ENCODE measurements at regions not wholly inside any gene's neighbourhood (a gene's known extent, or its start where the extent isn't known, plus 50 kb on each side); places are given as distances from the start of the nearest gene placed in this dataset.
"Not testable (repeated sequence)": the region's sequence is repeated elsewhere in the genome, so short reads cannot be mapped to it uniquely, and the experiment has no call there.

GRCh38 chr12:73186272-73186671 lies 914.1 kb downstream of the TRHDE start:
- Histone ChIP-seq H3K4me2 (no peak overlapping the region), H3K36me3 (no peaks in the 10 kb centered on the region), H3K4me1 (no peaks in the 10 kb centered on the region), H3K27me3 (no peaks in the 10 kb centered on the region), H3K9me3 (peaks cover 23% of the 10 kb centered on the region), H4K20me1 (no peaks in the 10 kb centered on the region), H3K9ac (no peak overlapping the region), H3K4me3 (no peak overlapping the region), H3K27ac (no peak overlapping the region)
- no peak for TF ChIP-seq Cebpa-rat (IDR thresholded peaks at IDR 0.05)

- Histone ChIP-seq H3K27ac (no peak overlapping the region), H4K20me1 (no peaks in the 10 kb centered on the region), H3K36me3 (no peaks in the 10 kb centered on the region), H3K27me3 (no peaks in the 10 kb centered on the region), H3K4me1 (no peaks in the 10 kb centered on the region), H3K4me2 (no peak overlapping the region), H3K9me3 (peaks cover 23% of the 10 kb centered on the region), H3K9ac (no peak overlapping the region), H3K4me3 (no peak overlapping the region)
- TF ChIP-seq Cebpa-rat (IDR thresholded peaks at IDR 0.05) = no peak
These were observed 915.6 kb downstream of the TRHDE start for GRCh38 chr12:73187765-73188164.

GRCh38 chr12:73210548-73211204 lies 938.5 kb downstream of the TRHDE start:
- no peak overlapping the region for H3K4me2 ChIP-seq
- H3K27me3 ChIP-seq = no peaks in the 10 kb centered on the region
- no peak overlapping the region for H3K4me3 ChIP-seq
- no peaks in the 10 kb centered on the region for H3K4me1 ChIP-seq
- no peaks in the 10 kb centered on the region for H3K36me3 ChIP-seq
- H4K20me1 ChIP-seq = no peaks in the 10 kb centered on the region
- no peak overlapping the region for H3K9ac ChIP-seq
- H3K9me3 ChIP-seq = no peaks in the 10 kb centered on the region
- no peak overlapping the region for H3K27ac ChIP-seq
- no peak for TF ChIP-seq Cebpa-rat (IDR thresholded peaks at IDR 0.05)

- Histone ChIP-seq H3K27ac (no peak overlapping the region), H3K4me2 (no peak overlapping the region), H3K4me3 (no peak overlapping the region), H4K20me1 (no peaks in the 10 kb centered on the region), H3K9me3 (no peaks in the 10 kb centered on the region), H3K9ac (no peak overlapping the region), H3K4me1 (no peaks in the 10 kb centered on the region), H3K27me3 (no peaks in the 10 kb centered on the region), H3K36me3 (no peaks in the 10 kb centered on the region)
- no peak for TF ChIP-seq Cebpa-rat (IDR thresholded peaks at IDR 0.05)
These were observed 948.8 kb downstream of the TRHDE start for GRCh38 chr12:73220951-73221350.

GRCh38 chr12:73221398-73221797 lies 949.2 kb downstream of the TRHDE start:
- no peak overlapping the region for H3K4me2 ChIP-seq
- H4K20me1 ChIP-seq = no peaks in the 10 kb centered on the region
- H3K27ac ChIP-seq = no peak overlapping the region
- no peak overlapping the region for H3K9ac ChIP-seq
- H3K4me1 ChIP-seq = no peaks in the 10 kb centered on the region
- H3K36me3 ChIP-seq = no peaks in the 10 kb centered on the region
- H3K9me3 ChIP-seq = no peaks in the 10 kb centered on the region
- H3K4me3 ChIP-seq = no peak overlapping the region
- H3K27me3 ChIP-seq = no peaks in the 10 kb centered on the region
- TF ChIP-seq Cebpa-rat (IDR thresholded peaks at IDR 0.05) = no peak

GRCh38 chr12:73221836-73222235 lies 949.7 kb downstream of the TRHDE start:
- H3K36me3 ChIP-seq = no peaks in the 10 kb centered on the region
- H3K9me3 ChIP-seq = no peaks in the 10 kb centered on the region
- no peaks in the 10 kb centered on the region for H3K27me3 ChIP-seq
- H3K9ac ChIP-seq = no peak overlapping the region
- no peak overlapping the region for H3K4me2 ChIP-seq
- H3K27ac ChIP-seq = no peak overlapping the region
- H3K4me3 ChIP-seq = no peak overlapping the region
- no peaks in the 10 kb centered on the region for H4K20me1 ChIP-seq
- no peaks in the 10 kb centered on the region for H3K4me1 ChIP-seq
- TF ChIP-seq Cebpa-rat (IDR thresholded peaks at IDR 0.05) = no peak

- no peaks in the 10 kb centered on the region for H3K9me3 ChIP-seq
These were observed 953.3 kb downstream of the TRHDE start for GRCh38 chr12:73225371-73225937.

GRCh38 chr12:73225941-73226340 lies 953.8 kb downstream of the TRHDE start:
- H3K27me3 ChIP-seq = no peaks in the 10 kb centered on the region
- no peaks in the 10 kb centered on the region for H3K36me3 ChIP-seq
- H3K4me3 ChIP-seq = no peak overlapping the region
- no peak for TF ChIP-seq Cebpa-rat (IDR thresholded peaks at IDR 0.05)
- H4K20me1 ChIP-seq = no peaks in the 10 kb centered on the region
- no peak overlapping the region for H3K4me2 ChIP-seq
- no peak overlapping the region for H3K9ac ChIP-seq
- H3K27ac ChIP-seq = no peak overlapping the region
- no peaks in the 10 kb centered on the region for H3K4me1 ChIP-seq
- no peaks in the 10 kb centered on the region for H3K9me3 ChIP-seq

More at GRCh38 chr12:73225371-73225937, 953.3 kb downstream of the TRHDE start:
- no peaks in the 10 kb centered on the region for H3K4me1 ChIP-seq
- H3K36me3 ChIP-seq = no peaks in the 10 kb centered on the region
- H3K4me2 ChIP-seq = no peak overlapping the region
- H3K27ac ChIP-seq = no peak overlapping the region
- no peak overlapping the region for H3K9ac ChIP-seq
- no peak overlapping the region for H3K4me3 ChIP-seq
- no peaks in the 10 kb centered on the region for H3K27me3 ChIP-seq
- no peak for TF ChIP-seq Cebpa-rat (IDR thresholded peaks at IDR 0.05)
- H4K20me1 ChIP-seq = no peaks in the 10 kb centered on the region

- Histone ChIP-seq H3K4me3 (no peak overlapping the region), H3K9me3 (no peaks in the 10 kb centered on the region), H3K27ac (no peak overlapping the region), H3K27me3 (no peaks in the 10 kb centered on the region), H3K4me1 (no peaks in the 10 kb centered on the region), H3K9ac (no peak overlapping the region), H3K36me3 (no peaks in the 10 kb centered on the region), H4K20me1 (no peaks in the 10 kb centered on the region), H3K4me2 (no peak overlapping the region)
- no peak for TF ChIP-seq Cebpa-rat (IDR thresholded peaks at IDR 0.05)
These were observed 954.4 kb downstream of the TRHDE start for GRCh38 chr12:73226593-73226992.

GRCh38 chr12:73228828-73229227 lies 956.7 kb downstream of the TRHDE start:
- H3K4me1 ChIP-seq, H3K4me2 ChIP-seq, H3K36me3 ChIP-seq, H3K4me3 ChIP-seq, H3K9ac ChIP-seq, H3K9me3 ChIP-seq, H3K27ac ChIP-seq, H4K20me1 ChIP-seq, H3K27me3 ChIP-seq: not testable (repeated sequence)

- no peaks in the 10 kb centered on the region for H3K9me3 ChIP-seq
- H3K27ac ChIP-seq = no peak overlapping the region
- H3K9ac ChIP-seq = no peak overlapping the region
- no peak for TF ChIP-seq Cebpa-rat (IDR thresholded peaks at IDR 0.05)
- no peaks in the 10 kb centered on the region for H3K4me1 ChIP-seq
- no peaks in the 10 kb centered on the region for H3K36me3 ChIP-seq
- H3K4me2 ChIP-seq = no peak overlapping the region
- no peaks in the 10 kb centered on the region for H3K27me3 ChIP-seq
- no peak overlapping the region for H3K4me3 ChIP-seq
- H4K20me1 ChIP-seq = no peaks in the 10 kb centered on the region
These were observed 963.2 kb downstream of the TRHDE start for GRCh38 chr12:73235387-73235786.
